ENCODE measurements at regions not wholly inside any gene's neighbourhood (a gene's known extent, or its start where the extent isn't known, plus 50 kb on each side); places are given as distances from the start of the nearest gene placed in this dataset.

- TF ChIP-seq, protein P1, sequence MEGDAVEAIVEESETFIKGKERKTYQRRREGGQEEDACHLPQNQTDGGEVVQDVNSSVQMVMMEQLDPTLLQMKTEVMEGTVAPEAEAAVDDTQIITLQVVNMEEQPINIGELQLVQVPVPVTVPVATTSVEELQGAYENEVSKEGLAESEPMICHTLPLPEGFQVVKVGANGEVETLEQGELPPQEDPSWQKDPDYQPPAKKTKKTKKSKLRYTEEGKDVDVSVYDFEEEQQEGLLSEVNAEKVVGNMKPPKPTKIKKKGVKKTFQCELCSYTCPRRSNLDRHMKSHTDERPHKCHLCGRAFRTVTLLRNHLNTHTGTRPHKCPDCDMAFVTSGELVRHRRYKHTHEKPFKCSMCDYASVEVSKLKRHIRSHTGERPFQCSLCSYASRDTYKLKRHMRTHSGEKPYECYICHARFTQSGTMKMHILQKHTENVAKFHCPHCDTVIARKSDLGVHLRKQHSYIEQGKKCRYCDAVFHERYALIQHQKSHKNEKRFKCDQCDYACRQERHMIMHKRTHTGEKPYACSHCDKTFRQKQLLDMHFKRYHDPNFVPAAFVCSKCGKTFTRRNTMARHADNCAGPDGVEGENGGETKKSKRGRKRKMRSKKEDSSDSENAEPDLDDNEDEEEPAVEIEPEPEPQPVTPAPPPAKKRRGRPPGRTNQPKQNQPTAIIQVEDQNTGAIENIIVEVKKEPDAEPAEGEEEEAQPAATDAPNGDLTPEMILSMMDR (IDR thresholded peaks at IDR 0.05) = no peak
- TF ChIP-seq EZH2 (IDR thresholded peaks at IDR 0.05) (no peak), EZH2phosphoT487 (IDR thresholded peaks at IDR 0.05) (no peak)
These were observed 57.6 kb upstream of the IFNLR1 start for GRCh38 chr1:24244519-24245268.
